HPDE6-E6E7 (cell line): ENCODE measurements at regions not wholly inside any gene's neighbourhood (a gene's known extent, or its start where the extent isn't known, plus 50 kb on each side); places are given as distances from the start of the nearest gene placed in this dataset.

Source experiments
- DNase-seq: peaks from one replicate; pipeline ENCODE4 v3.0.0; 2011; ENCODE audit warnings: missing footprints; ENCODE audit errors: extremely low spot score

DNA sequence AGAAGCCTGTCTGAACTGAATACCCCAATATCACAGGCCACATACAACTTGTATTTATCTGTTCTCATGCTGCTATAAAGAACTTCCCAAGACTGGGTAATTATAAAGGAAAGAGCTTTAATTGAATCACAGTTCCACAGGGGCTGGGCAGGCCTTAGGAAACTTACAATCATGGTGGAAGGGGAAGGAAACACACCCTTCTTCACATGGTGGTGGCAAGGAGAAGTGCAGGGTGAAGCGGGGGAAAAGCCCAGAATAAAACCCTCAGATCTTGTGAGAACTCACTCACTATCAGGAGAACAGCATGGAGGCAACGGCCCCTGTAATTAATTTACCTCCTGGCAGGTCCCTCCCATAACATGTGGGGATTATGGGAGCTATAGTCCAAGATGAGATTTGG lies 50.3 kb upstream of the FNDC1 start:
- no peak for DNase-seq

DNA sequence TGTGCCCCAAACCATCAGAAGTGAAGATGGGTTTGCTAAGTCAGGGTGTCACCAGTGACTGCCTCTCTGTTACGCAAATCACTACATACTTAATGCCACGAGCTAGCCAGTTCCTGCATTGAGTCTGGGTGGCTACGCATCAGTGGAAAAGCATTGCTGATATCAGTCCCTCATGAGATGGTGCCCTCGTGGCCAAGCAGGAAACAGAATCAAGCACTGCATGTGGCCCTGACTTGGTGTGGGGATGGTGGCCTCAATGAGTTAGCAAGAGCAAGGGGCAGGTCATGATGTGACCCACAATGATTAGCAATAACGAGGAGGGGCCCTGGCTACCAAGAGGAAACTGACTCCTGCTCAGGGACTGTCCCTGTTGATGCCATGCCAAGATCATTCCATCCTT lies 51.6 kb upstream of the FNDC1 start:
- no peak for DNase-seq

DNA sequence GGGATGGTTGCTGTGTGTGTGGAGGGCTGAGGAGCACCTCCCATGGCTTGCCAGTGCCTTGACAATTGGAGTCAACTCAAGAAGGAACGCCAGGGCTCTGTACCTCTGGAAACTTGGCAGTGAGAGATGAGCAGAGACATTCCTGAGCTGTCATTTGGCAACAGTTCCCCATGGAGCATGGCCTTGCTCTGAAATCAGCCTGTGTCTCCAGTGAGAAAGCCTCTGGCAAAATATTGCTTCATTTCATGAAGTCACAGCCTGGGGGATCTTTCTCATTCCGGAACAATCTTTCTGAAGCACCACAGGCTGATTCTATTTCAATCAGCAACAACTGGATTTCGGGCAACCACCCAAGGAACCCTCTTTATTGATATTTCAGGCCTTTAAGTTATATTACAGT lies 52.2 kb upstream of the FNDC1 start:
- no peak for DNase-seq

- DNase-seq: no peak
These were observed 52.9 kb upstream of the FNDC1 start for GRCh38 chr6:159116343-159116742.

DNA sequence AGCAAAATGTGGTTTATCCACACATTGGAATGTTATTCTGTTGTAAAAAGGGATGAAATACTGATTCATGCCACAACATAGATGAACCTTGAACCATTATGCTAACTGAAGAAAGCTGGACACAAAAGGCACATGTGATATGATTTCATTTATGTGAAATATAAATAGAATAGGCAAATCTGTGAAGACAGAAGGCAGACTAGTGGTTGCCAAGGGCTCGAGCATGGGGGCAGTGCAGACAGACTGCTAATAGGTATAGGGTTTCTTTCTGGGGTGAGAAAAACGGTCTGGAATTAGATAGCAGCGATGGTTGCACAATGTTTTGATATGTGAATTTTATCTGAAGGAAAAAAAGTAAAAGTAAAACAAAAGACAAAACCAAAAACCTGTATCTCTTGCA lies 54.6 kb upstream of the FNDC1 start:
- DNase-seq: no peak

GRCh38 chr6:159113223-159113622 lies 56.0 kb upstream of the FNDC1 start:
- no peak for DNase-seq

DNA sequence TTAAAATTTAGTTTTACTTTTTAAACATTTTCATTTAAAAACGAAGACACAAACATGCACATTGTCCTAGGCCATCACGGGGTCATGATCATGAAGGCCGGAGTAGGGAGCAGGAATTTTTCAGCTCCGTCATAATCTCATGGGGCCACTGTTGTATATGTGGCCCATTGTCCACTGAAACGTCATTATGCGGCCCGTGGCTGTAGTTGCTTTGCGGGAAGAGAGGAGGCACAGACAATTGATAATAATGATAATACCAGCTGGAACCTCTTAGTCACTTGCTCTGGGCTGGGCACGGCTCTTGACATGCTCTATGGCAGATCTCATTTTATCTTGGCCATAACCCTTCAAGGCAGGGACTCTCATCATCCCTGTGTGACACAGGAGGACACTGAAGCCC lies 56.5 kb upstream of the FNDC1 start:
- DNase-seq: no peak

DNA sequence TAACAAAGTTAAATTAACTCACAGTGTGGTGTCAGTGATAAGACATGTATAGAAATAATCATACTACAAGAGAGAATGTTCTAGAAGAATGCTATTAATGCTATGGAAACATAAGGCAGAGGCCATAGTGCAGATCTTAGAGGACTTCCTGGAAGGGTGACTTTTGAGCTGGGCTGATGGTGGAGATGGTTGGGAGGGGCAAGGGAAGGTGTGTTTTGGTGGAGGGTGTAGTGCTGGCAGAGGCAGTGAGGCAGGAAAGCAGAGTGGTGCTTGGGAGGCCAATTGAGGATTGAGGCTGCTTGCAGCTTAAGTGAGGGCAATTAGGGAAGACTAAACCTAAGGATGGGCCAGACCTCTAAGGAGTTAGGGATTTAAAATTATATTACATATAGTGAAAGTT lies 58.5 kb upstream of the FNDC1 start:
- no peak for DNase-seq

- DNase-seq: no peak
These were observed 59.2 kb upstream of the FNDC1 start for GRCh38 chr6:159110013-159110412.

DNA sequence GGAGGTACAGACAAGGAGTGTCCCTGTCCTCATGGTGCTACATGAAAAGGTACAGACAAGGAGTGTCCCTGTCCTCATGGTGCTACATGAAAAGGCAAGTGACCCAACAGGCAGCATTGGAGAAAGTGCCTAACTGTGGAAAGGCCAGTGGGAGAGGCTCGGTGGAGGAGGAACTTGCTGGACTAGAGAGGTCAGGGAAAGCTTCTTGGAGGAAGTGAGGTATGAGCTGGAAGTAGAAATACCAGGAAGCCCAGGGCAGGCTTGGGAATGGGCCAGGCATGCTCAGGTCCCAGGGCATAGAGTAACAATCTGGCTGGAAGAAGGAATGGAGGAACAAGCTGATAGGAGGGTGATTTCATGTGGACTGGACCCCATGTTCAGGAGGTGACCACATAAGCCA lies 59.8 kb upstream of the FNDC1 start:
- DNase-seq: no peak

DNA sequence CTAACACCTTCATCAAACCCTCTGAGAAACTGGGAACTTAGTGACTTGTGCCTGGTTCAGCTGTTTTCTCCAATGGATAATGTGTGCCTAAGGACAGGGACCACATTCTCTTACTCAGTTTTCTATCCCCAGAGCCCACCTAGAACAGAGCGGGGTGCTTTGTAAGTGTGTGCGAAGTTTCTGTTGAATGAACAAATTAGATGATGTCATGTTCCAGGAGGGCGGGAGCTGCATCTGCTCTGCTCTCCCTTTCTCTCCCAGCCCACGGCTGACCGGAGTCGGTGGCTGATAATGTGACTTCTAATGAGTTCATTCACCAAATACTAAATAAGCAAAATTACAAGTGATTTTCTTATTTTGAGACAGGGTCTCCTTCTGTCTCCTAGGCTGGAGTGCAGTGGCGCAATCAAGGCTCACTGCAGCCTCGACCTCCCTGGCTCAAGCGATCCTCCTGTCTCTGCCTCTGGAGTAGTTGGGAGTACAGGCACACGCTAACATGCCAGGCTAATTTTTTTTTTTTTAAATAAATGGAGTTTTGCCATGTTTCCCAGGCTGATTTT lies 60.7 kb upstream of the FNDC1 start:
- no peak for DNase-seq

DNA sequence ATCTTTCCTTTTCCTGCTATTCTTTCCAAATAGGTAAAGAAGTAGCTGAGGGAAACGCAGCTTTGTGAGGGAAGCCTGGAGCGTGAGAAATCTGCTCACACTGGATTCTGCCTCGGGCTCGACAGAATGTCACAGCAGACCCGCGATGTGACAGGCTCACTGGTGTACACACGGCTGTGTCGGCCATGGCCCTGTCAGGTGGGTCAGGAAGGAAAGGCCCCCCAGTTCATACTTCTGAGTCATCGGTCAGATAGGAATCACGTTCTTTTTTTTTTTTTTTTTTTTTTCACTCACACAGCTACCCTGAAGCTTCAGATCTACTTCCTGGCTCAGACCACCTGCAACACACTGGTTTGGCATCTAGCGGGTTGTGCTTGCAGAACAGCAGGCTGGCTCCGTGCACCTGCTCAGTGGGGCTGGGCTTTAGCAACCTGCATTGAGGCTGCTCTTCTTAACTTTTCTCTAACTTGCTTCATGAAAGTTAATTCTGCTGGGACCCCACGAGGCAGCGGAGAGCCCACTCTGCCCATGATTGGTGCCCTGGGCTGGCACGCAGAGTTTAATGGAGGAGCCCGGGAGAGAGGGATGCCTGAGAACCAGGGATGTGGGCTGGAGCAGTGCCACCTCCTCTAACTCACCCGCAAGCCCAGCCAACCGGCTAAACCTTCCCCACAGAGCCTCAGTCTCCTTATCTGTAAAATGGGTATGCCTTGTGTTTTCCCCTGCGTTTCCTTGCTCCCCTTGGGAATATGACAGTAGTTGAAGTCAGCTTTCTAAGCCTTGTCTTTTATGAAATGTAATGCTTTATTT lies 61.5 kb upstream of the FNDC1 start:
- DNase-seq: no peak

DNA sequence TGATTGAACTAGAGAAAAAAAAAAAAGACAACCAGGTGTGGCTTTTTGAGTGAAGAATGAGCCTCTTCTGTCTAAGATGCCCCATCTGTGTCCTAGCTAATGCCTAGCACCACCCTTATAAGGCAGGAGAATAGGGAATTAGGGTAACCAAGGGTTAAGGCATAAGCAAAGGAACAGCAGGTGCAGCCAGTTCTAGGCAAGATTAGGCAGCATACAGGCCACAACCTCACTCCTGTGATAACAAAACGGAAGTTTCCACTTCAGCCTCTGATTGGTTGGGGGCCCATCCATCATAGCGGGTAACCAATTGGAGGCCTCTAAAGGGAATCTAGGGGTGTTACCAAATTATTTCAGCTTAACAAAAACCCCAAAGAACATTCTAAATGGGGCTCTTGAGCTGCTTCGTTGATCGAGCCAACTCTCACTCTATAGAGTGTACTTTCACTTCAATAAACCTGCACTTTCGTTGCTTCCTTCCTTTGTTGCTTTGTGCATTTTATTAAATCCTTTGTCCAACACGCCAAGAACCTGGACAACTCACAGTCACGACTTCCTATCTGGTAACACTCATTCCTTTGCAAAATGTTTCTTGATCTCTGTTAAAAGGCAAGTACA lies 61.9 kb upstream of the TAGAP start:
- no peak for DNase-seq

GRCh38 chr6:159105716-159106115 lies 60.9 kb upstream of the TAGAP start:
- DNase-seq: no peak

GRCh38 chr6:159104931-159105330 lies 60.1 kb upstream of the TAGAP start:
- peak; percentile 45 for DNase-seq

DNA sequence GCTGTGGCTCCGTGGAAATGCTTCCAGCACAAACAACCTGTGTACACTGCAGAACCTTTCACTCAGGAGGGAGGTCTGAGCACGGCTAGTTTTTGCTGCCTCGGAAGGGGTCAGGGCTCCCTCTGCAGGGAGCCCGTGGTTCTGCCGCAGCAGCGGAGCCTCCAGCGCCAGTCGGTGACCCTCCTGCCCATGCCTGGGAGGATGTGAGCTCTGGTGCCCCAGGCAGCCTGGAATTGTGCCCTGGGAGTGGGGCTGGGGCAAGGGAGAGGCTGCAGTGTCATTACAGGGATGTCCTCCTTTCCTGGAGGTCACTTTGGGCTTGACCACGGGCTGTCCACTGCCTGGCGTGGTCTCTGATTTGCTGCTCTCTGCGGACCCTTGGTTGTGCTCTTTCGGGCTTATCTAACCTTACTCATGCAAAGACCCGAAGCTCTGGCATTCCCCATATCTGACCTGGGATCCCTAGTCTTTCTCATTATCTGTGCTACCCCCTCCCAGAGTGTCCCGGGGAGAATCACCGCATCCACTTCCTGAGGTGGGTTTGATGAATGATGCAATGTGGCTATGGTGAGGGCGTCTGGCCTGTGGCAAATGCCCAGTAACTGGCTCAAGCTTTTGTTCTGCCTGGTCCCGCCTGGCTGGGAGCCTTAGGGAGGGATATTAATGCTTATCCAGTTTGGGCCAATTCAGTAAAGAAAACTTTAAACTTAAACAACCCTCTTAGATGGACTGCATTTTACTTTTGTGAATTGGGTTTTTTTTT lies 59.6 kb upstream of the TAGAP start:
- DNase-seq: peak; percentile 82

DNA sequence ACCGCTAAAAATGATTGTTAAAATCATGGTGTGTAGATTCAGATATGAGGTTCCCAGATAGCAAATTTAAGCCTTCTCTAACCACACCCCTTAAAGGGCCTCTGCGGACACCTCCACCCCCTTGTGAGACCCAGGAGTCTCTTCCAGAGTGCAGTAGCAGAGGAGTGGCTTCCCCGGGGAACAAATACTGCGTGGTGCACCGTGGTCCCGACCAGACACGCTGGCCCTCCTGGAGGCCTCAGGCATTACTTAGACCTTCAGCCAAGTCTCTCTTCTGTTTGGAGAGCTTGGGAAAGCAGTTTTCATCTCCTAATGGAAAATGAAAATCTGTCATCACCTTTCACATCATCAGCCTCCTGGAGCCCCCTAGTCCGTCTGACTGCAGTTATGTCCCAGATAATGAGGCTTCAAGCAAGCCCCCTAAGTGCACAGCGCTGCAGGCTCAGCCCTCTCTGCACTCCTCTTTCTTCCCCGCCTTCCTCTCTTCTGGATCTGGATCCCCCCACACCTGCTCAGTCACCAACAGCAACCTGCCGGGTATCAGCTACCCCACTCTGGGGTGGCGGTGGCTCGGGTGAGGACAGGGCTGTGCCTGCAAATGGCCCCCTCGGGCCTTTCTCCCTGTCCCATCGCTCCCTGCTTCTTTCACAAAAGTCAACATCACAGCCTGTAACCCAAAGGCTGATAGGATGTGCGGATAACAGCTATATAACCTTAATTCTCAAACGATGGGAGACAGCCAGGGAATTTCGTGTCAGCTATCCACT lies 58.8 kb upstream of the TAGAP start:
- no peak for DNase-seq

DNA sequence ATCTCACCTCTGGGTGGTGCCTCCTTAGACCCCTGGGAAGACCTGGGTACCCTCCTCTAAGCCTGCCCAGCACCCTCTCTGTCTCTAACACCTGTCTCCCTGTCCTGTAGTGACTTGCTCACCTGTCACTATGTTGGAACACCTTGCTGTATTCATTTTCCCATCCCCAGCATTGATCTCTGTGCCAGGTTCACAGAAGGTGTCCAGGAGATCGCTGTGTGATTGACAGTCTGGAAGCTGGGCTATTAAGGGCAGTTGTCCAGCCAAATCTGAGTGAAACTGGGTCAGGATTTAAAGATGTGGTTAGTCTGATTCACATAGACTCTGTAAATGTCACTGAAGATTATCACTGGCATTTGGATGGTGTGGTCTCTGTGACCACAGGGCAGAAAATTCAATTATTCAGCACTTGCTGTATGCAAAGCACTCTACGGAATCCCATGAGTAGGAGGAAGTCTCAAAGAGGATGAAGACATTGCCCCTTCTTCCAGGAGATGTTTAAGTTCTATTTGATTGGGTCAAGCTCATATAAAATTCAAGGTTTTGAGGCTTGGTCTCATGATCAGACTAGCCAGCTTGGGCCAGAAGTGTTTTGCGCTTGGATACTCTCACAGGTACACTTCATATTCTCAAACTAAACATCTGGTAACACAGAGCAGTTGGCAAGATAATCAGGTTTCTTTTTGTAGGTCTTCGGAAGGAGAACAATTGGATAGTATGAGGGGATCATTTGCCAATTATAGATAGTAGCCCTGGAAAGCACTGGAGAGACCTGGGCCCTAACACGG lies 57.8 kb upstream of the TAGAP start:
- no peak for DNase-seq

DNA sequence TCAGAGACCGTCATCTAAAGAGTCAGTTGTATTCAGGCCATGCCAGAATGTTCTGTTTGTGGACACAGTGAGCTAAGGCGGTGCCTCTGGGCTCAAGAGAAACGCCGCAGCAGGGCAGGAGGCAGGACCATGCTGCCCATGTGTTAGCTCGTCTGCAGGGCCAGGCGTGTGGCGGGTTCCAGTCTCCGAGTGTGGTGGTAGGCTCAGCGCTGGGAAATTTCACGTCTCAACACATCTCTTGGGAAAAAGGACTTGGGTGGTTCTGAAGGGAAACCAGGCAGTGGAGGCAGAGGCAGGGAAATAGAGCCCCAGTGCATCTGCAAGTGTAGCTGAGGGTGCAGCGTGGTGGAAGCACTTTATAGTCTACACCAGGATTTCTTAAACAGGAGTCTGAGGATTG lies 56.9 kb upstream of the TAGAP start:
- no peak for DNase-seq

- DNase-seq: no peak
These were observed 55.8 kb upstream of the TAGAP start for GRCh38 chr6:159100395-159101182.
